Loucy (cell line): ENCODE measurements at regions not wholly inside any gene's neighbourhood (a gene's known extent, or its start where the extent isn't known, plus 50 kb on each side); places are given as distances from the start of the nearest gene placed in this dataset.

Experiments used
- H2AFZ ChIP-seq: fragments of 200-600 bp; sonication (generic); 2 replicates; pipeline ENCODE4 v1.6.0; 2016; ENCODE audit warnings: antibody characterized with exemption, mild to moderate bottlenecking, low read length, moderate library complexity
- H3F3A ChIP-seq: fragments of 200-600 bp; 2 replicates; pipeline ENCODE4 v1.6.0; 2016; ENCODE audit warnings: antibody characterized with exemption, low read depth, mild to moderate bottlenecking
- H3K27me3 ChIP-seq: fragments of 200-600 bp; sonication (generic); 2 replicates; pipeline ENCODE4 v1.6.1; 2014; ENCODE audit warnings: low read length, mild to moderate bottlenecking; ENCODE audit not compliant: insufficient read depth, poor library complexity, severe bottlenecking
- H3K36me3 ChIP-seq: fragments of 200-600 bp; sonication (generic); 2 replicates; pipeline ENCODE4 v1.6.1; 2016; ENCODE audit warnings: low read length; ENCODE audit not compliant: insufficient read depth
- H3K4me1 ChIP-seq: fragments of 200-600 bp; sonication (generic); 2 replicates; pipeline ENCODE4 v1.5.1; 2014; ENCODE audit warnings: low read length, mild to moderate bottlenecking; ENCODE audit not compliant: insufficient read depth, poor library complexity, severe bottlenecking
- H3K4me2 ChIP-seq: fragments of 200-600 bp; sonication (generic); 2 replicates; pipeline ENCODE4 v1.6.0; 2014; ENCODE audit warnings: antibody characterized with exemption, low read length, low read depth, mild to moderate bottlenecking; ENCODE audit not compliant: poor library complexity, severe bottlenecking
- H3K4me3 ChIP-seq: fragments of 200-600 bp; sonication (generic); 2 replicates; pipeline ENCODE4 v1.5.1; 2014; ENCODE audit warnings: low read length, mild to moderate bottlenecking, mixed read lengths; ENCODE audit not compliant: poor library complexity, severe bottlenecking
- H3K79me2 ChIP-seq: fragments of 200-600 bp; sonication (generic); 2 replicates; pipeline ENCODE4 v1.6.1; 2014; ENCODE audit warnings: low read length; ENCODE audit not compliant: insufficient read depth
- H3K9ac ChIP-seq: fragments of 200-600 bp; sonication (generic); 2 replicates; pipeline ENCODE4 v1.6.0; 2014; ENCODE audit warnings: mild to moderate bottlenecking, low read depth, low read length, moderate library complexity; ENCODE audit not compliant: poor library complexity, severe bottlenecking
- H3K9me2 ChIP-seq: fragments of 200-600 bp; sonication (generic); replicated peaks from 2 replicates; pipeline ENCODE4 v1.6.1; 2016; ENCODE audit warnings: low read depth, low read length, mixed read lengths
- H3K9me3 ChIP-seq: fragments of 200-600 bp; sonication (generic); 2 replicates; pipeline ENCODE4 v1.6.1; 2014; ENCODE audit warnings: mild to moderate bottlenecking, antibody characterized with exemption, low read length, low read depth; ENCODE audit not compliant: insufficient read depth
- H4K20me1 ChIP-seq: fragments of 200-600 bp; sonication (generic); 2 replicates; pipeline ENCODE4 v1.6.0; 2014; ENCODE audit warnings: antibody characterized with exemption, low read length, mild to moderate bottlenecking; ENCODE audit not compliant: insufficient read depth, poor library complexity, severe bottlenecking
- EZH2phosphoT487 ChIP-seq: fragments of 200-600 bp; IDR thresholded peaks from 2 replicates; pipeline ENCODE4 v1.6.1; 2018; ENCODE audit warnings: antibody characterized with exemption, mild to moderate bottlenecking, moderate library complexity, borderline replicate concordance
- TF ChIP-seq, protein P1 (sequence below): fragments of 200-600 bp; sonication (generic); conservative IDR thresholded peaks from 2 replicates; pipeline ENCODE4 v1.5.1; 2014; ENCODE audit warnings: mild to moderate bottlenecking, antibody characterized with exemption, low read length

- Histone ChIP-seq H3K27me3 (no peaks in the 10 kb centered on the region), H3K9me2 (no peaks in the 10 kb centered on the region), H3K36me3 (no peaks in the 10 kb centered on the region), H2AFZ (no peak overlapping the region), H3F3A (no peaks in the 10 kb centered on the region), H3K79me2 (no peaks in the 10 kb centered on the region), H4K20me1 (no peaks in the 10 kb centered on the region), H3K4me1 (no peaks in the 10 kb centered on the region), H3K4me3 (no peak overlapping the region), H3K9ac (no peak overlapping the region), H3K9me3 (no peaks in the 10 kb centered on the region), H3K4me2 (no peak overlapping the region)
- no peak for TF ChIP-seq EZH2phosphoT487
- TF ChIP-seq, protein P1, sequence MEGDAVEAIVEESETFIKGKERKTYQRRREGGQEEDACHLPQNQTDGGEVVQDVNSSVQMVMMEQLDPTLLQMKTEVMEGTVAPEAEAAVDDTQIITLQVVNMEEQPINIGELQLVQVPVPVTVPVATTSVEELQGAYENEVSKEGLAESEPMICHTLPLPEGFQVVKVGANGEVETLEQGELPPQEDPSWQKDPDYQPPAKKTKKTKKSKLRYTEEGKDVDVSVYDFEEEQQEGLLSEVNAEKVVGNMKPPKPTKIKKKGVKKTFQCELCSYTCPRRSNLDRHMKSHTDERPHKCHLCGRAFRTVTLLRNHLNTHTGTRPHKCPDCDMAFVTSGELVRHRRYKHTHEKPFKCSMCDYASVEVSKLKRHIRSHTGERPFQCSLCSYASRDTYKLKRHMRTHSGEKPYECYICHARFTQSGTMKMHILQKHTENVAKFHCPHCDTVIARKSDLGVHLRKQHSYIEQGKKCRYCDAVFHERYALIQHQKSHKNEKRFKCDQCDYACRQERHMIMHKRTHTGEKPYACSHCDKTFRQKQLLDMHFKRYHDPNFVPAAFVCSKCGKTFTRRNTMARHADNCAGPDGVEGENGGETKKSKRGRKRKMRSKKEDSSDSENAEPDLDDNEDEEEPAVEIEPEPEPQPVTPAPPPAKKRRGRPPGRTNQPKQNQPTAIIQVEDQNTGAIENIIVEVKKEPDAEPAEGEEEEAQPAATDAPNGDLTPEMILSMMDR = no peak
These were observed 143.2 kb downstream of the POLR1F start for GRCh38 chr7:19565602-19566001.

GRCh38 chr7:19561121-19561805 is 147.6 kb downstream of the POLR1F start:
- Histone ChIP-seq H3F3A (no peaks in the 10 kb centered on the region), H3K9ac (no peak overlapping the region), H3K9me2 (no peaks in the 10 kb centered on the region), H3K4me2 (no peak overlapping the region), H3K4me1 (no peaks in the 10 kb centered on the region), H3K9me3 (no peaks in the 10 kb centered on the region), H3K79me2 (no peaks in the 10 kb centered on the region), H4K20me1 (no peaks in the 10 kb centered on the region), H3K27me3 (no peaks in the 10 kb centered on the region), H3K36me3 (no peaks in the 10 kb centered on the region), H3K4me3 (no peak overlapping the region), H2AFZ (no peak overlapping the region)
- TF ChIP-seq, protein P1 = no peak
- TF ChIP-seq EZH2phosphoT487 = no peak

GRCh38 chr7:19560111-19560883 is 148.5 kb downstream of the POLR1F start:
- Histone ChIP-seq H3K4me3 (no peak overlapping the region), H2AFZ (no peak overlapping the region), H3K27me3 (no peaks in the 10 kb centered on the region), H4K20me1 (no peaks in the 10 kb centered on the region), H3F3A (no peaks in the 10 kb centered on the region), H3K36me3 (no peaks in the 10 kb centered on the region), H3K9ac (no peak overlapping the region), H3K79me2 (no peaks in the 10 kb centered on the region), H3K9me2 (no peaks in the 10 kb centered on the region), H3K4me2 (no peak overlapping the region), H3K9me3 (no peaks in the 10 kb centered on the region), H3K4me1 (no peaks in the 10 kb centered on the region)
- TF ChIP-seq, protein P1 = no peak
- TF ChIP-seq EZH2phosphoT487 = no peak
